Left ventricle myocardium inferior (tissue), 1 donor: ENCODE measurements at regions not wholly inside any gene's neighbourhood (a gene's known extent, or its start where the extent isn't known, plus 50 kb on each side); places are given as distances from the start of the nearest gene placed in this dataset.

Source experiments
- DNase-seq: peaks from one replicate; pipeline ENCODE4 v3.0.0-alpha.2; 2020
- H3K27ac ChIP-seq: fragments of 200-600 bp; replicated peaks from 2 replicates; pipeline ENCODE4 v1.8.0; 2021
- H3K27me3 ChIP-seq: fragments of 200-600 bp; 2 replicates; pipeline ENCODE4 v1.8.0; 2021; ENCODE audit warnings: low read depth
- H3K36me3 ChIP-seq: fragments of 200-600 bp; 2 replicates; pipeline ENCODE4 v1.8.0; 2021
- H3K4me1 ChIP-seq: fragments of 200-600 bp; 2 replicates; pipeline ENCODE4 v1.8.0; 2021
- H3K4me3 ChIP-seq: fragments of 200-600 bp; 2 replicates; pipeline ENCODE4 v1.8.0; 2021; ENCODE audit warnings: mild to moderate bottlenecking, moderate library complexity
- H3K9me3 ChIP-seq: fragments of 200-600 bp; replicated peaks from 2 replicates; pipeline ENCODE4 v1.8.0; 2021
- CTCF ChIP-seq: fragments of 200-600 bp; IDR thresholded peaks from 2 replicates; pipeline ENCODE4 v1.8.0; 2021; ENCODE audit warnings: antibody characterized with exemption, mild to moderate bottlenecking, borderline replicate concordance
- intact Hi-C: fragments of 100-400 bp; cut with micrococcal nuclease; formaldehyde crosslinking; loops from one replicate; pipeline ENCODE4 v1.11.0; 2022
- donor health status: DM: no; HTN: yes; CAD: no; lungs with severe emphysema.

GRCh38 chr15:38652998-38653397 is 88.4 kb upstream of the RASGRP1 start:
- peaks cover 5% of the 10 kb centered on the region for H3K27me3 ChIP-seq
- TF ChIP-seq CTCF: no peak
- H3K9me3 ChIP-seq: no peaks in the 10 kb centered on the region
- H3K4me1 ChIP-seq: no peaks in the 10 kb centered on the region
- H3K27ac ChIP-seq: no peak overlapping the region
- intact Hi-C loops: no loop called here
- no peak for DNase-seq
- no peaks in the 10 kb centered on the region for H3K36me3 ChIP-seq
- no peak overlapping the region for H3K4me3 ChIP-seq

- Histone ChIP-seq H3K4me1 (no peaks in the 10 kb centered on the region), H3K36me3 (no peaks in the 10 kb centered on the region), H3K4me3 (no peak overlapping the region), H3K27me3 (peaks cover 16% of the 10 kb centered on the region), H3K9me3 (no peaks in the 10 kb centered on the region), H3K27ac (no peak overlapping the region)
- DNase-seq: no peak
- TF ChIP-seq CTCF: no peak
- intact Hi-C loops: no loop called here
Observed at GRCh38 chr15:38658431-38658830, 93.8 kb upstream of the RASGRP1 start.

- Histone ChIP-seq H3K36me3 (no peaks in the 10 kb centered on the region), H3K4me1 (no peaks in the 10 kb centered on the region), H3K9me3 (no peaks in the 10 kb centered on the region), H3K27ac (no peak overlapping the region), H3K27me3 (peaks cover 16% of the 10 kb centered on the region), H3K4me3 (no peak overlapping the region)
- intact Hi-C loops: no loop called here
- no peak for DNase-seq
- TF ChIP-seq CTCF: no peak
Observed at GRCh38 chr15:38660738-38661137, 96.1 kb upstream of the RASGRP1 start.

- no peaks in the 10 kb centered on the region for H3K9me3 ChIP-seq
- peaks cover 24% of the 10 kb centered on the region for H3K27me3 ChIP-seq
- intact Hi-C loops: no loop called here
- H3K4me3 ChIP-seq: no peak overlapping the region
- no peak for TF ChIP-seq CTCF
- H3K36me3 ChIP-seq: no peaks in the 10 kb centered on the region
- no peak for DNase-seq
- no peak overlapping the region for H3K27ac ChIP-seq
- no peaks in the 10 kb centered on the region for H3K4me1 ChIP-seq
Observed at GRCh38 chr15:38662033-38662802, 97.6 kb upstream of the RASGRP1 start.

- TF ChIP-seq CTCF: no peak
- intact Hi-C loops: no loop called here
Observed at GRCh38 chr15:38662805-38663204, 98.2 kb upstream of the RASGRP1 start.

More at GRCh38 chr15:38662805-38663204, 98.2 kb upstream of the RASGRP1 start:
- no peaks in the 10 kb centered on the region for H3K4me1 ChIP-seq
- peaks cover 24% of the 10 kb centered on the region for H3K27me3 ChIP-seq
- no peak overlapping the region for H3K27ac ChIP-seq
- H3K9me3 ChIP-seq: no peaks in the 10 kb centered on the region
- no peaks in the 10 kb centered on the region for H3K36me3 ChIP-seq
- no peak for DNase-seq
- H3K4me3 ChIP-seq: no peak overlapping the region
